K562 (cell line): ENCODE measurements at regions not wholly inside any gene's neighbourhood (a gene's known extent, or its start where the extent isn't known, plus 50 kb on each side); places are given as distances from the start of the nearest gene placed in this dataset.

Experiments
- ATAC-seq: fragments of 200-7000 bp; cut with Tn5 transposase; 3 replicates; pipeline ENCODE4 v1.9.1; 2020; ENCODE audit warnings: moderate library complexity
- BruUV-seq: library from RNA; stranded (reverse); fragments of 400-500 nt; replicated peaks from 2 replicates; lab custom pipeline; 2021; lab: Mats Ljungman, UMichigan
- CTCF ChIA-PET: fragments of 300-600 bp; formaldehyde crosslinking; extraction: SDS; loops from one replicate; lab custom pipeline; 2021; ENCODE audit warnings: low intra/inter-chr PET ratio; lab: Yijun Ruan, JAX
- POLR2A ChIA-PET: fragments of 300-600, 350-650 bp; sonication (Branson Sonifier 250); formaldehyde crosslinking; extraction: SDS; loops from one replicate; lab custom pipeline; 2021; ENCODE audit warnings: antibody characterized with exemption, inconsistent platforms; lab: Yijun Ruan, JAX
- DNase-seq, 4 experiments: peaks; one replicate each; pipeline versions ENCODE4 v3.0.0 to v3.0.0-alpha.2; 2011 to 2018; ENCODE audit warnings: low spot score in 3 of 4, mixed read lengths in 3 of 4; ENCODE audit errors: extremely low read depth in 1 of 4
- FAIRE-seq: peaks from 2 replicates; lab custom pipeline; 2011; peaks lifted over from hg19 to GRCh38; lab: Jason Lieb, UNC
- H2AFZ ChIP-seq: 2 replicates; pipeline ENCODE4 v1.6.0; 2011; ENCODE audit warnings: low read depth, low read length, control low read depth, inconsistent platforms
- H3K27ac ChIP-seq: fragments of 200-600 bp; 3 replicates; pipeline ENCODE4 v1.8.0; 2011; ENCODE audit warnings: low read depth, mild to moderate bottlenecking, control low read depth, inconsistent platforms, low read length, moderate library complexity, mixed read lengths; ENCODE audit errors: extremely low read depth
- H3K27me3 ChIP-seq, 2 experiments: fragments of 300-600 bp in 1 of 2; 2 replicates in 1 of 2; 3 replicates in 1 of 2; pipeline versions ENCODE4 v1.6.0 to v1.8.0; 2011; ENCODE audit warnings: inconsistent platforms in 2 of 2, low read length in 2 of 2, mild to moderate bottlenecking in 1 of 2, mixed read lengths in 1 of 2, moderate library complexity in 1 of 2; ENCODE audit not compliant: control insufficient read depth in 2 of 2, insufficient read depth in 2 of 2
- H3K36me3 ChIP-seq: fragments of 300-600 bp; 3 replicates; pipeline ENCODE4 v1.8.0; 2011; ENCODE audit warnings: mild to moderate bottlenecking, low read length, inconsistent platforms; ENCODE audit not compliant: control insufficient read depth, insufficient read depth
- H3K4me1 ChIP-seq, 2 experiments: fragments of 200-600 bp in 1 of 2; replicated peaks in 1 of 2; 2 replicates in 1 of 2; 3 replicates in 1 of 2; pipeline versions ENCODE4 v1.5.1 to v1.8.0; 2011; ENCODE audit warnings: inconsistent platforms in 2 of 2, low read length in 2 of 2, mild to moderate bottlenecking in 1 of 2, mixed read lengths in 1 of 2, moderate library complexity in 1 of 2; ENCODE audit not compliant: control insufficient read depth in 2 of 2, insufficient read depth in 2 of 2
- H3K4me2 ChIP-seq: 2 replicates; pipeline ENCODE4 v1.6.1; 2011; ENCODE audit warnings: low read length, control low read depth, inconsistent platforms, mixed read lengths; ENCODE audit not compliant: insufficient read depth
- H3K4me3 ChIP-seq: fragments of 200-600 bp; sonication (generic), shearing (Covaris generic); 2 replicates; pipeline ENCODE4 v1.5.1; 2016; ENCODE audit warnings: control low read depth, inconsistent platforms
- H3K79me2 ChIP-seq: fragments of 200-600 bp; 3 replicates; pipeline ENCODE4 v1.8.0; 2011; ENCODE audit warnings: low read length, inconsistent platforms; ENCODE audit not compliant: control insufficient read depth, insufficient read depth
- H3K9ac ChIP-seq, 2 experiments: 2 replicates each; pipeline versions ENCODE4 v1.6.0 to v1.6.1; 2011; ENCODE audit warnings: low read depth in 2 of 2, low read length in 2 of 2, control low read depth in 1 of 2, inconsistent platforms in 1 of 2, mild to moderate bottlenecking in 1 of 2, mixed read lengths in 1 of 2; ENCODE audit not compliant: insufficient read depth in 1 of 2
- H3K9me1 ChIP-seq: one replicate; pipeline ENCODE4 v1.6.0; 2011; ENCODE audit warnings: inconsistent platforms, mild to moderate bottlenecking, low read length, moderate library complexity; ENCODE audit not compliant: control insufficient read depth, insufficient read depth
- H3K9me3 ChIP-seq: replicated peaks from 2 replicates; pipeline ENCODE4 v1.5.1; 2011; ENCODE audit warnings: low read depth, low read length, inconsistent platforms; ENCODE audit not compliant: control insufficient read depth, insufficient read depth
- H4K20me1 ChIP-seq: replicated peaks from 2 replicates; pipeline ENCODE4 v1.6.1; 2011; ENCODE audit warnings: low read length, inconsistent platforms, mixed read lengths; ENCODE audit not compliant: control insufficient read depth, insufficient read depth
- ARNT ChIP-seq, 2 experiments: fragments of 450-650 bp; IDR thresholded peaks; 2 replicates each; pipeline ENCODE4 v1.6.1; 2016; ENCODE audit warnings: mild to moderate bottlenecking in 1 of 2
- BCL6 ChIP-seq: fragments of 250-450 bp; sonication (Bioruptor Pico); IDR thresholded peaks from 2 replicates; pipeline ENCODE4 v1.4.0; 2020
- BRD9 ChIP-seq: fragments of 450-650 bp; IDR thresholded peaks from 2 replicates; pipeline ENCODE4 v1.6.1; 2018; ENCODE audit warnings: low read depth; ENCODE audit not compliant: partially characterized antibody
- TOE1 ChIP-seq, 2 experiments: fragments of 450-650 bp in 1 of 2; sonication (generic) in 1 of 2; formaldehyde crosslinking in 1 of 2; IDR thresholded peaks; 2 replicates each; pipeline versions ENCODE4 v1.7.1 to v1.8.0; 2016 to 2022; ENCODE audit warnings: borderline replicate concordance in 2 of 2, mild to moderate bottlenecking in 2 of 2, antibody characterized with exemption in 1 of 2, inconsistent platforms in 1 of 2, low read depth in 1 of 2, missing genetic modification reagents in 1 of 2, moderate library complexity in 1 of 2
- ZNF282 ChIP-seq: sonication (generic); formaldehyde crosslinking; IDR thresholded peaks from 2 replicates; pipeline ENCODE4 v1.8.1; 2023; ENCODE audit warnings: missing genetic modification reagents
- WGBS: fragments of 100-300 bp; shearing (Covaris generic); methylation state at CpG from one replicate; pipeline ENCODE4 v1.1.6; 2016; ENCODE audit warnings: low coverage, mixed read lengths; ENCODE audit not compliant: insufficient coverage; ENCODE audit errors: missing lambda C conversion rate; 5-methylcytosine and 5-hydroxymethylcytosine counted together
- in situ Hi-C: fragments of 300-500 bp; cut with MboI; formaldehyde crosslinking; loops from 4 replicates; pipeline ENCODE4 v1.15.0; 2018; ENCODE audit warnings: inconsistent platforms, mixed read lengths
- intact Hi-C: fragments of 100-400 bp; cut with micrococcal nuclease; formaldehyde crosslinking; loops from 2 replicates; pipeline ENCODE4 v1.14.2; 2022
- TF ChIP-seq, protein P1 (sequence below): fragments of 450-650 bp; IDR thresholded peaks from 2 replicates; pipeline ENCODE4 v1.6.1; 2016; ENCODE audit warnings: antibody characterized with exemption
- TF ChIP-seq, protein P2 (sequence below): sonication (generic); formaldehyde crosslinking; IDR thresholded peaks from 2 replicates; pipeline ENCODE4 v1.8.0; 2023; ENCODE audit warnings: mild to moderate bottlenecking, missing genetic modification reagents

- ChIA-PET CTCF (no interaction called here), POLR2A (no interaction called here)
- Histone ChIP-seq H3K4me2 (no peak overlapping the region), H3K27me3 (no peaks in the 10 kb centered on the region), H3K27ac (no peak overlapping the region), H2AFZ (no peak overlapping the region), H3K79me2 (no peaks in the 10 kb centered on the region; the same call in 1 of the 3 replicates), H3K36me3 (peaks cover 24% of the 10 kb centered on the region; the same call in 1 of the 3 replicates), H3K4me1 (peaks cover 0 to 12% of the 10 kb centered on the region in 2 experiments; a peak in 1 of 5 replicates), H3K9me3 (no peaks in the 10 kb centered on the region), H3K4me3 (no peak overlapping the region), H4K20me1 (peaks cover 11% of the 10 kb centered on the region), H3K9ac (no peak overlapping the region), H3K9me1 (no peaks in the 10 kb centered on the region)
- 0% methylated on average over 3 of the region's 4 CpGs for WGBS
- in situ Hi-C loops = no loop called here
- DNase-seq = no peak
- no TSS peak for BruUV-seq
- TF ChIP-seq ARNT (IDR thresholded peaks at IDR 0.05) (no peak), BRD9 (no peak), BCL6 (CRISPR knock-in tag) (no peak), ZNF282 (CRISPR knock-in tag) (no peak), TOE1 (IDR thresholded peaks at IDR 0.05; ENCODE audit: borderline replicate concordance) (no peak), TOE1 (CRISPR knock-in tag; IDR thresholded peaks at IDR 0.05; ENCODE audit: borderline replicate concordance, low read depth) (no peak)
- TF ChIP-seq, protein P1, sequence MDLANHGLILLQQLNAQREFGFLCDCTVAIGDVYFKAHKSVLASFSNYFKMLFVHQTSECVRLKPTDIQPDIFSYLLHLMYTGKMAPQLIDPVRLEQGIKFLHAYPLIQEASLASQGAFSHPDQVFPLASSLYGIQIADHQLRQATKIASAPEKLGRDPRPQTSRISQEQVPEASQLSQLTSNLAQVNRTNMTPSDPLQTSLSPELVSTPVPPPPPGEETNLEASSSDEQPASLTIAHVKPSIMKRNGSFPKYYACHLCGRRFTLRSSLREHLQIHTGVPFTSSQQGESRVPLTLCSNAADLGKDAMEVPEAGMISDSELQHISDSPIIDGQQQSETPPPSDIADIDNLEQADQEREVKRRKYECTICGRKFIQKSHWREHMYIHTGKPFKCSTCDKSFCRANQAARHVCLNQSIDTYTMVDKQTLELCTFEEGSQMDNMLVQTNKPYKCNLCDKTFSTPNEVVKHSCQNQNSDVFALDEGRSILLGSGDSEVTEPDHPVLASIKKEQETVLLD = no peak
- TF ChIP-seq, protein P2, sequence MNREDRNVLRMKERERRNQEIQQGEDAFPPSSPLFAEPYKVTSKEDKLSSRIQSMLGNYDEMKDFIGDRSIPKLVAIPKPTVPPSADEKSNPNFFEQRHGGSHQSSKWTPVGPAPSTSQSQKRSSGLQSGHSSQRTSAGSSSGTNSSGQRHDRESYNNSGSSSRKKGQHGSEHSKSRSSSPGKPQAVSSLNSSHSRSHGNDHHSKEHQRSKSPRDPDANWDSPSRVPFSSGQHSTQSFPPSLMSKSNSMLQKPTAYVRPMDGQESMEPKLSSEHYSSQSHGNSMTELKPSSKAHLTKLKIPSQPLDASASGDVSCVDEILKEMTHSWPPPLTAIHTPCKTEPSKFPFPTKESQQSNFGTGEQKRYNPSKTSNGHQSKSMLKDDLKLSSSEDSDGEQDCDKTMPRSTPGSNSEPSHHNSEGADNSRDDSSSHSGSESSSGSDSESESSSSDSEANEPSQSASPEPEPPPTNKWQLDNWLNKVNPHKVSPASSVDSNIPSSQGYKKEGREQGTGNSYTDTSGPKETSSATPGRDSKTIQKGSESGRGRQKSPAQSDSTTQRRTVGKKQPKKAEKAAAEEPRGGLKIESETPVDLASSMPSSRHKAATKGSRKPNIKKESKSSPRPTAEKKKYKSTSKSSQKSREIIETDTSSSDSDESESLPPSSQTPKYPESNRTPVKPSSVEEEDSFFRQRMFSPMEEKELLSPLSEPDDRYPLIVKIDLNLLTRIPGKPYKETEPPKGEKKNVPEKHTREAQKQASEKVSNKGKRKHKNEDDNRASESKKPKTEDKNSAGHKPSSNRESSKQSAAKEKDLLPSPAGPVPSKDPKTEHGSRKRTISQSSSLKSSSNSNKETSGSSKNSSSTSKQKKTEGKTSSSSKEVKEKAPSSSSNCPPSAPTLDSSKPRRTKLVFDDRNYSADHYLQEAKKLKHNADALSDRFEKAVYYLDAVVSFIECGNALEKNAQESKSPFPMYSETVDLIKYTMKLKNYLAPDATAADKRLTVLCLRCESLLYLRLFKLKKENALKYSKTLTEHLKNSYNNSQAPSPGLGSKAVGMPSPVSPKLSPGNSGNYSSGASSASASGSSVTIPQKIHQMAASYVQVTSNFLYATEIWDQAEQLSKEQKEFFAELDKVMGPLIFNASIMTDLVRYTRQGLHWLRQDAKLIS (CRISPR knock-in tag) = no peak
- ATAC-seq = peak; percentile 32
- FAIRE-seq = no peak
- intact Hi-C loops = loop anchor here (10.0 kb wide), 1 partner anchor 83 kb away; no protein-coding TSS in a partner anchor
These were observed 142.4 kb downstream of the CRYBB2 start for GRCh38 chr22:25361899-25362214.
